ENCODE measurements at regions not wholly inside any gene's neighbourhood (a gene's known extent, or its start where the extent isn't known, plus 50 kb on each side); places are given as distances from the start of the nearest gene placed in this dataset.

DNA sequence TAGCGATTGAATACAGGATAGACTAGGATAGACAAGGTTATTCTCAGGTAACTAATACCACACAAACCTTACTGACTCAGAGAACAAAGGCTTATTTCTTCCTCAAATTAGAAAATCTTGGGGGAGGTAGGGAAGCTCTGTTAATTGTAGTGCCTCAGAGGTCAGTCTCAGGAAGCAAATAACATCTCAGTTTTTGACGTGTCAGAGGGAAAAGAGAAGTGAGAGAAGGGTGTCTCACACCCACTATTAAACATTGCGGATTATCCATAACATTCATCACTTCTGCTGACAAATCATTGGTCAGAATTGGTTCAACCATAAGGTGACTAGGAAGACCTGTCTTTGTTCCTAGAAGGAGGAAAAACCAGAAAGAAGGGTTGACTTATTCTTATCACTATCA lies 579.4 kb upstream of the MIR17HG start:
- peaks cover 1% of the 10 kb centered on the region for H3K27me3 Mint-ChIP-seq (ENCODE audit: insufficient read depth, low read depth, poor library complexity)
- Histone ChIP-seq H3K27ac (ENCODE audit: low read depth) (no peak overlapping the region), H3F3A (replicated peaks; ENCODE audit: low read depth) (no peaks in the 10 kb centered on the region), H3K79me2 (replicated peaks; ENCODE audit: insufficient read depth) (no peaks in the 10 kb centered on the region), H3K36me3 (ENCODE audit: insufficient read depth) (no peaks in the 10 kb centered on the region), H3K27me3 (ENCODE audit: insufficient read depth) (no peaks in the 10 kb centered on the region), H4K20me1 (replicated peaks; ENCODE audit: insufficient read depth) (no peaks in the 10 kb centered on the region), H2AFZ (no peak overlapping the region), H3K9me2 (ENCODE audit: insufficient read depth) (no peaks in the 10 kb centered on the region), H3K4me3 (no peak overlapping the region), H3K4me1 (ENCODE audit: insufficient read depth) (peaks cover 29% of the 10 kb centered on the region), H3K4me2 (no peak overlapping the region)
- no peaks in the 10 kb centered on the region for H3K36me3 Mint-ChIP-seq (ENCODE audit: low read depth)
- ATAC-seq (no peak), DNase-seq (ENCODE audit: low spot score) (no peak)
- H3K27ac Mint-ChIP-seq = no peak overlapping the region
- H3K4me1 Mint-ChIP-seq = peaks cover 31% of the 10 kb centered on the region
- no peak for TF ChIP-seq REST (IDR thresholded peaks at IDR 0.05; ENCODE audit: unreplicated experiment)
- H3K4me3 Mint-ChIP-seq = no peak overlapping the region
- no peaks in the 10 kb centered on the region for H3K9me3 Mint-ChIP-seq

- H3F3A ChIP-seq (replicated peaks; ENCODE audit: low read depth) = no peaks in the 10 kb centered on the region
- Mint-ChIP-seq H3K4me3 (no peak overlapping the region), H3K27me3 (ENCODE audit: insufficient read depth, low read depth, poor library complexity) (peaks cover 1% of the 10 kb centered on the region), H3K27ac (no peak overlapping the region), H3K36me3 (ENCODE audit: low read depth) (no peaks in the 10 kb centered on the region), H3K9me3 (no peaks in the 10 kb centered on the region), H3K4me1 (peaks cover 44% of the 10 kb centered on the region)
- ATAC-seq (no peak), DNase-seq (ENCODE audit: low spot score) (no peak)
- no peak overlapping the region for H3K4me2 ChIP-seq
- H4K20me1 ChIP-seq (replicated peaks; ENCODE audit: insufficient read depth) = no peaks in the 10 kb centered on the region
- no peaks in the 10 kb centered on the region for H3K27me3 ChIP-seq (ENCODE audit: insufficient read depth)
- no peaks in the 10 kb centered on the region for H3K79me2 ChIP-seq (replicated peaks; ENCODE audit: insufficient read depth)
- H3K4me3 ChIP-seq = no peak overlapping the region
- H3K36me3 ChIP-seq (ENCODE audit: insufficient read depth) = no peaks in the 10 kb centered on the region
- no peak overlapping the region for H2AFZ ChIP-seq
- no peaks in the 10 kb centered on the region for H3K9me2 ChIP-seq (ENCODE audit: insufficient read depth)
- H3K27ac ChIP-seq (ENCODE audit: low read depth) = no peak overlapping the region
- peaks cover 42% of the 10 kb centered on the region for H3K4me1 ChIP-seq (ENCODE audit: insufficient read depth)
- TF ChIP-seq STAT1 (IDR thresholded peaks at IDR 0.05; ENCODE audit: unreplicated experiment) (no peak), EZH2phosphoT487 (IDR thresholded peaks at IDR 0.05; ENCODE audit: unreplicated experiment) (no peak), ZNF331 (CRISPR knock-in tag; IDR thresholded peaks at IDR 0.05; ENCODE audit: low read depth) (no peak), CREB1 (CRISPR knock-in tag; IDR thresholded peaks at IDR 0.05; ENCODE audit: low read depth) (no peak), JUNB (IDR thresholded peaks at IDR 0.05; ENCODE audit: unreplicated experiment) (no peak), POLR2AphosphoS5 (IDR thresholded peaks at IDR 0.05; ENCODE audit: low read depth) (no peak), EZH2 (IDR thresholded peaks at IDR 0.05; ENCODE audit: low read depth, unreplicated experiment) (no peak)
- TF ChIP-seq, protein P1, sequence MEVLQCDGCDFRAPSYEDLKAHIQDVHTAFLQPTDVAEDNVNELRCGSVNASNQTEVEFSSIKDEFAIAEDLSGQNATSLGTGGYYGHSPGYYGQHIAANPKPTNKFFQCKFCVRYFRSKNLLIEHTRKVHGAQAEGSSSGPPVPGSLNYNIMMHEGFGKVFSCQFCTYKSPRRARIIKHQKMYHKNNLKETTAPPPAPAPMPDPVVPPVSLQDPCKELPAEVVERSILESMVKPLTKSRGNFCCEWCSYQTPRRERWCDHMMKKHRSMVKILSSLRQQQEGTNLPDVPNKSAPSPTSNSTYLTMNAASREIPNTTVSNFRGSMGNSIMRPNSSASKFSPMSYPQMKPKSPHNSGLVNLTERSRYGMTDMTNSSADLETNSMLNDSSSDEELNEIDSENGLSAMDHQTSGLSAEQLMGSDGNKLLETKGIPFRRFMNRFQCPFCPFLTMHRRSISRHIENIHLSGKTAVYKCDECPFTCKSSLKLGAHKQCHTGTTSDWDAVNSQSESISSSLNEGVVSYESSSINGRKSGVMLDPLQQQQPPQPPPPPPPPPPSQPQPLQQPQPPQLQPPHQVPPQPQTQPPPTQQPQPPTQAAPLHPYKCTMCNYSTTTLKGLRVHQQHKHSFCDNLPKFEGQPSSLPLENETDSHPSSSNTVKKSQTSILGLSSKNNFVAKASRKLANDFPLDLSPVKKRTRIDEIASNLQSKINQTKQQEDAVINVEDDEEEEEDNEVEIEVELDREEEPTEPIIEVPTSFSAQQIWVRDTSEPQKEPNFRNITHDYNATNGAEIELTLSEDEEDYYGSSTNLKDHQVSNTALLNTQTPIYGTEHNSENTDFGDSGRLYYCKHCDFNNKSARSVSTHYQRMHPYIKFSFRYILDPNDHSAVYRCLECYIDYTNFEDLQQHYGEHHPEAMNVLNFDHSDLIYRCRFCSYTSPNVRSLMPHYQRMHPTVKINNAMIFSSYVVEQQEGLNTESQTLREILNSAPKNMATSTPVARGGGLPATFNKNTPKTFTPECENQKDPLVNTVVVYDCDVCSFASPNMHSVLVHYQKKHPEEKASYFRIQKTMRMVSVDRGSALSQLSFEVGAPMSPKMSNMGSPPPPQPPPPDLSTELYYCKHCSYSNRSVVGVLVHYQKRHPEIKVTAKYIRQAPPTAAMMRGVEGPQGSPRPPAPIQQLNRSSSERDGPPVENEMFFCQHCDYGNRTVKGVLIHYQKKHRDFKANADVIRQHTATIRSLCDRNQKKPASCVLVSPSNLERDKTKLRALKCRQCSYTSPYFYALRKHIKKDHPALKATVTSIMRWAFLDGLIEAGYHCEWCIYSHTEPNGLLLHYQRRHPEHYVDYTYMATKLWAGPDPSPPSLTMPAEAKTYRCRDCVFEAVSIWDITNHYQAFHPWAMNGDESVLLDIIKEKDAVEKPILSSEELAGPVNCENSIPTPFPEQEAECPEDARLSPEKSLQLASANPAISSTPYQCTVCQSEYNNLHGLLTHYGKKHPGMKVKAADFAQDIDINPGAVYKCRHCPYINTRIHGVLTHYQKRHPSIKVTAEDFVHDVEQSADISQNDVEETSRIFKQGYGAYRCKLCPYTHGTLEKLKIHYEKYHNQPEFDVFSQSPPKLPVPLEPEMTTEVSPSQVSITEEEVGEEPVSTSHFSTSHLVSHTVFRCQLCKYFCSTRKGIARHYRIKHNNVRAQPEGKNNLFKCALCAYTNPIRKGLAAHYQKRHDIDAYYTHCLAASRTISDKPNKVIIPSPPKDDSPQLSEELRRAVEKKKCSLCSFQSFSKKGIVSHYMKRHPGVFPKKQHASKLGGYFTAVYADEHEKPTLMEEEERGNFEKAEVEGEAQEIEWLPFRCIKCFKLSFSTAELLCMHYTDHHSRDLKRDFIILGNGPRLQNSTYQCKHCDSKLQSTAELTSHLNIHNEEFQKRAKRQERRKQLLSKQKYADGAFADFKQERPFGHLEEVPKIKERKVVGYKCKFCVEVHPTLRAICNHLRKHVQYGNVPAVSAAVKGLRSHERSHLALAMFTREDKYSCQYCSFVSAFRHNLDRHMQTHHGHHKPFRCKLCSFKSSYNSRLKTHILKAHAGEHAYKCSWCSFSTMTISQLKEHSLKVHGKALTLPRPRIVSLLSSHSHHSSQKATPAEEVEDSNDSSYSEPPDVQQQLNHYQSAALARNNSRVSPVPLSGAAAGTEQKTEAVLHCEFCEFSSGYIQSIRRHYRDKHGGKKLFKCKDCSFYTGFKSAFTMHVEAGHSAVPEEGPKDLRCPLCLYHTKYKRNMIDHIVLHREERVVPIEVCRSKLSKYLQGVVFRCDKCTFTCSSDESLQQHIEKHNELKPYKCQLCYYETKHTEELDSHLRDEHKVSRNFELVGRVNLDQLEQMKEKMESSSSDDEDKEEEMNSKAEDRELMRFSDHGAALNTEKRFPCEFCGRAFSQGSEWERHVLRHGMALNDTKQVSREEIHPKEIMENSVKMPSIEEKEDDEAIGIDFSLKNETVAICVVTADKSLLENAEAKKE (CRISPR knock-in tag; IDR thresholded peaks at IDR 0.05) = no peak
- TF ChIP-seq, protein P2, sequence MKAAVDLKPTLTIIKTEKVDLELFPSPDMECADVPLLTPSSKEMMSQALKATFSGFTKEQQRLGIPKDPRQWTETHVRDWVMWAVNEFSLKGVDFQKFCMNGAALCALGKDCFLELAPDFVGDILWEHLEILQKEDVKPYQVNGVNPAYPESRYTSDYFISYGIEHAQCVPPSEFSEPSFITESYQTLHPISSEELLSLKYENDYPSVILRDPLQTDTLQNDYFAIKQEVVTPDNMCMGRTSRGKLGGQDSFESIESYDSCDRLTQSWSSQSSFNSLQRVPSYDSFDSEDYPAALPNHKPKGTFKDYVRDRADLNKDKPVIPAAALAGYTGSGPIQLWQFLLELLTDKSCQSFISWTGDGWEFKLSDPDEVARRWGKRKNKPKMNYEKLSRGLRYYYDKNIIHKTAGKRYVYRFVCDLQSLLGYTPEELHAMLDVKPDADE (IDR thresholded peaks at IDR 0.05) = no peak
Measured at GRCh38 chr13:90769387-90769786, 578.1 kb upstream of the MIR17HG start.

All from GM23338 (cell line).